ENCODE measurements at regions not wholly inside any gene's neighbourhood (a gene's known extent, or its start where the extent isn't known, plus 50 kb on each side); places are given as distances from the start of the nearest gene placed in this dataset.
A peak's percentile ranks its signal among the peaks of the same experiment; 100 is the strongest.

DNA sequence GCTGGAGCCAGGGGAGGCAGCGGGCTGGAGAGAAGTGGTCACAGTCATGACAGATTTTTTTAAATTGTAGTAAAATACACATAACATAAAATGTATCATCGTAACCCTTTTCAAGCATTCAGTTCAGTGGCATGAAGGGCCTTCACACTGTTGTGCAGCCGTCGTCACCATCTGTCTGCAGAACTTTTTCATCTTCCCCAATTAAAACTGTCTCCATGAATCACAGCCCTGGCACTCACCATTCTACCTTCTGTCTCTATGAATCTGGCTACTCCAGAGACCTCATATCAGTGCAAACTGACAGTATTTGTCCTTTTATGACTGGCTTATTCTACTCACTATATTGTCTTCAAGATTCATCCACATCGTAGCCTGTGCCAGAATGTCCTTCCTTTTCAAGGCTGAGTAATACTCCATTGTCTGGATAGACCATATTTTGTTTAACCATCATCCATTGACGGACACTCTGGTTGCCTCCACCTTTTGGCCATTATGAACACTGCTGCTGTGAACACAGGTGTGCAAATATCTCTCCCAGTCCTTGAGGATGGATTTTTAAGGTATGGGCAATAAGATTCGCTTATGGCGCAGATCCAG lies 91.5 kb upstream of the NCOR2 start:
- H3K27ac ChIP-seq, result no peak overlapping the region
- TF ChIP-seq, protein P1, sequence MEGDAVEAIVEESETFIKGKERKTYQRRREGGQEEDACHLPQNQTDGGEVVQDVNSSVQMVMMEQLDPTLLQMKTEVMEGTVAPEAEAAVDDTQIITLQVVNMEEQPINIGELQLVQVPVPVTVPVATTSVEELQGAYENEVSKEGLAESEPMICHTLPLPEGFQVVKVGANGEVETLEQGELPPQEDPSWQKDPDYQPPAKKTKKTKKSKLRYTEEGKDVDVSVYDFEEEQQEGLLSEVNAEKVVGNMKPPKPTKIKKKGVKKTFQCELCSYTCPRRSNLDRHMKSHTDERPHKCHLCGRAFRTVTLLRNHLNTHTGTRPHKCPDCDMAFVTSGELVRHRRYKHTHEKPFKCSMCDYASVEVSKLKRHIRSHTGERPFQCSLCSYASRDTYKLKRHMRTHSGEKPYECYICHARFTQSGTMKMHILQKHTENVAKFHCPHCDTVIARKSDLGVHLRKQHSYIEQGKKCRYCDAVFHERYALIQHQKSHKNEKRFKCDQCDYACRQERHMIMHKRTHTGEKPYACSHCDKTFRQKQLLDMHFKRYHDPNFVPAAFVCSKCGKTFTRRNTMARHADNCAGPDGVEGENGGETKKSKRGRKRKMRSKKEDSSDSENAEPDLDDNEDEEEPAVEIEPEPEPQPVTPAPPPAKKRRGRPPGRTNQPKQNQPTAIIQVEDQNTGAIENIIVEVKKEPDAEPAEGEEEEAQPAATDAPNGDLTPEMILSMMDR (conservative IDR thresholded peaks at IDR 0.05), result no peak

DNA sequence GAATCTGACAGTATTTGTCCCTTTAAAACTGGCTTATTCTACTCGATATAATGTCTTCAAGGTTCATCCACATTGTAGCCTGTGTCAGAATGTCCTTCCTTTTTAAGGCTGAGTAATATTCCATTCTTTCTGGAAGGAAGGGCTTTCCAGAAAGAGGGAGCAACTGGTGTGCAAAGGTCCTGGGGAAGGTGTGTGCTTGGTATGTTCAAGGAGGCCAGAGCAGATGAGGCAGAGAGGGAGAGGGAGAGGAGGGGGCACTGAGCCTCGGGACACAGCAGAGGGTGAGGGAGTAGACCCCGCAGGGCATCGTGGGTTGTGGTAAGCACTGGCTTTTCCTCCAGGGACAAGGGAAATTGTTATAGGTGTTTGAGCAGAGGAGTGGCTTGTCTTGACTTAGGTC lies 90.9 kb upstream of the NCOR2 start:
- TF ChIP-seq, protein P1 (conservative IDR thresholded peaks at IDR 0.05), result no peak
- H3K27ac ChIP-seq, result no peak overlapping the region

DNA sequence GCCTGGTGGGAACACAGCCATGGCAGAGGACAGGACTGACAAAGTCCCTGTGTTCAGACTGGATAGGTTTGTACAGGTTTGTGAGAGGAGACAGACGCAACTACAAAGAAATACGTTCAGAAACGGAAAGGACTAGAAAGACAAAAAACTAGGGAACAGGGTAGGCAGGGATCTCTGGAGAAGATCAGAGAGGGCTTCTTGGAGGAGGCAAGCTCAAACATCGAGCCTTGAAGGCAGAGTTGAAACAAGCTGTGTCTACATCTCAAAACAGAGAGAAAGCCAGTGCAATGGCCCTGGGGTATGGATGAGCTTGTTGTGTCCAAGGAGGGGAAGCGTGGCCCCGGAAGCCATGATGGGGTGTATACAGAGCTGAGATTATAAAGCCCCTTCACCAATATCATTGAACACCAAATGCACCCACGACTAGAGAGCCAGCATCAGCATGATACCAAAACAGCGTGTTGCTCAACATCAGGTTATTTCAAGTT lies 89.6 kb upstream of the NCOR2 start:
- H3K27ac ChIP-seq, result no peak overlapping the region
- TF ChIP-seq, protein P1 (conservative IDR thresholded peaks at IDR 0.05), result no peak

DNA sequence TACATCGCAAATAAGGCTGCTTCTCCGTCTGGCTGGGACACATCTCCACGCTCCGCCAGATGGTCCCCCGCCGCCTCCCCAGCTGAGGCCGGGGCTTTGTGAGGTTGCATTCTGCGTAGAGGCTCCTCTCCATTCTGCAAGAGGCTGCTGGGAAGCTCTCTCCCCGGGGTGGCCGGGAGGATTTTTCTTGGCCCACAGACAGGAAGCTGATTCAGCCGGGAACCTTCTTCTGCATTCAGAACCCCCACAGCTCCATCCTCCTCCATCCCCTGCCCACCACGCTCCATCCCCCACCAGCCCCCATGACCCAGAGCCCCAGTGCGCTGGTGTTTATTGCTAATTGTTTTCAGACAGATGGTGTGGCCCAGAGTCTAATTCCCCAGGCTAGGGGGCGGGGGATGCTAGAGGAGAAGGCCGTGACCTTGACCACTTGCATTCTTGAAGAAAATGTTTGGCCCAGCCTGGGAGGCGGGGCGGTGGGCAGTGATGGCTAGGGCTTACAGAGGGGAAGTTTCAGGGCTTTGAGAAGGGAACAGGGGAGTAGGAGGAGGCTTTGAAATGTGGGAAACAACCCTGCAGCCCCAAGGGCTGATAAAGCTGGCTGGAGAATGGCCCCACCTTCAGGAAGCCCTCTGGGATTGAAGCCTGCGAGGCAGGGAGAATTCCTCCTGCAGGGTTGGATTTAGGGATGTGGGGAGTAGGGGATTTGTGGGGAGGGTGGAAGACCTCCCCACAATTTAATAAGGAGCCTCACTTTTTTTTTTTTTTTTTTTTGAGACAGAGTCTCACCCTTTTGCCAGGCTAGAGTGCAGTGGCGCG lies 88.5 kb upstream of the NCOR2 start:
- TF ChIP-seq, protein P1 (conservative IDR thresholded peaks at IDR 0.05), result no peak
- peak overlapping the region; percentile 49; the same call in 1 of the 2 replicates for H3K27ac ChIP-seq

DNA sequence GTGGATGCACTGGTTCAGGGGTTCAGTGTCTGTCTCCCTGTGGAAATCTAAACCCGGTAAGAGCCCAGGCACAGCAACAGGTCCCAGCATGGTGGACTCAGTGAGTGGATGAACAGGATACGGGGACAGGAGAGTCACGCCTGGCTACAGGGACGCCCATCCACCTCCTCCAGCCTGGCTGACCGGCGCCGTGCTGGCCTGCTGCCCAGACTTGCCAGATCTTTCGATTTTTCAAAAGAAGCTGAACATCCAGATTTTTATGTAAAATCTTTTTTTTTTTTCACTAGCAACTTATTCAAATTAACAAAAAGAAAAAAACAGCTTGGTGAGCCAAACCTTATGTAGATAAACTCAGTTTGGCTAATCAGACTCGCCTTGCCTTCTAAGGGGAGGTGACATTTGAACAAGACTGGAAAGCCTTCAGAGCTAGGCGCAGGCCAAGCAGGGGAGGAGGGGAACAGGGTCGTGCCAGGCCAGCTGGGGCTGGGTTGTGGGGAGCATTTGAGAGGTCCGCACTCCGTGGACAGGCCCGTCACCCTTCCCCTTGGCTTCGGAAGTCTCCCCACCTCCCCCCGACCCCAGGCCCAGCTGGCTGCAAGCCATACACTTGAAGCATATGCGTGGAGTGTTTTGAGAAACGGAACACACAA lies 87.8 kb upstream of the NCOR2 start:
- peak overlapping the region; percentile 49; the same call in 1 of the 2 replicates for H3K27ac ChIP-seq
- TF ChIP-seq, protein P1 (conservative IDR thresholded peaks at IDR 0.05), result no peak

DNA sequence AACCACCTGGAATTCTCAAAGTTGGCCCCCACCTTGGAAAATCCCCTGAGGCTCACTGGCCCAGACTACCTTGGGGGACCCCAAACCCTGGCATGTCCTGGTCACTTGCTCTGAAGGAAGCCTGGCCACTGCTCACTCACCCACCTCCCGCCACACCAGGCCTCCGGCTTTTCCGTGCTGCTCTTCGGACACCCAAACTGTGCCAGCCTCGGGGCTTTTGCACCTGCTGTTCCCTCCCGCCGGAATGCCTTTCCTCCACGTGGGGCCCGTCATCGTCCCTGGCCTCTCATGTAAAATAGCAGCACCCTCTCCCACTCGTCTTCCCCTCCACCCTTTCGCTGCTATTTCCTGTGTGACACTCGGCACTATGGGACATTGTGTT lies 87.2 kb upstream of the NCOR2 start:
- peak overlapping the region; percentile 49; the same call in 1 of the 2 replicates for H3K27ac ChIP-seq

More for the DNA sequence above, 87.2 kb upstream of the NCOR2 start:
- TF ChIP-seq, protein P1 (conservative IDR thresholded peaks at IDR 0.05), result no peak

All from VCaP (cell line).